SU-DHL-6 (cell line): ENCODE measurements at regions not wholly inside any gene's neighbourhood (a gene's known extent, or its start where the extent isn't known, plus 50 kb on each side); places are given as distances from the start of the nearest gene placed in this dataset.
"Not testable (repeated sequence)": the region's sequence is repeated elsewhere in the genome, so short reads cannot be mapped to it uniquely, and the experiment has no call there.

ENCODE experiments used
- H2AFZ ChIP-seq: fragments of 200-600 bp; sonication (generic); 2 replicates; pipeline ENCODE4 v1.6.1; 2014; ENCODE audit warnings: low read depth, mild to moderate bottlenecking, moderate library complexity, mixed read lengths, antibody characterized with exemption, low read length; ENCODE audit not compliant: severe bottlenecking
- H3F3A ChIP-seq: fragments of 200-600 bp; shearing (Covaris generic); 2 replicates; pipeline ENCODE4 v1.6.0; 2016; ENCODE audit warnings: antibody characterized with exemption, mild to moderate bottlenecking; ENCODE audit not compliant: insufficient read depth
- H3K27ac ChIP-seq: fragments of 200-600 bp; sonication (generic); 2 replicates; pipeline ENCODE4 v1.5.1; 2016; ENCODE audit warnings: low read depth, mild to moderate bottlenecking, low read length, moderate library complexity, mixed read lengths
- H3K27me3 ChIP-seq: fragments of 200-600 bp; sonication (generic), shearing (Covaris generic); 2 replicates; pipeline ENCODE4 v1.6.0; 2014; ENCODE audit warnings: mild to moderate bottlenecking, low read length
- H3K36me3 ChIP-seq: fragments of 200-600 bp; sonication (generic); 2 replicates; pipeline ENCODE4 v1.6.1; 2014; ENCODE audit warnings: mild to moderate bottlenecking, low read length, mixed read lengths
- H3K4me2 ChIP-seq: fragments of 300-600, 200-600 bp; shearing (Covaris generic), sonication (generic); 2 replicates; pipeline ENCODE4 v1.6.0; 2014; ENCODE audit warnings: low read length, low read depth, mild to moderate bottlenecking; ENCODE audit not compliant: poor library complexity, severe bottlenecking
- H3K4me3 ChIP-seq: fragments of 200-600 bp; sonication (generic); 2 replicates; pipeline ENCODE4 v1.5.1; 2014; ENCODE audit warnings: antibody characterized with exemption, low read length, mild to moderate bottlenecking, mixed read lengths; ENCODE audit not compliant: insufficient read depth, poor library complexity, severe bottlenecking
- H3K79me2 ChIP-seq: fragments of 200-600 bp; sonication (generic); 2 replicates; pipeline ENCODE4 v1.6.1; 2014; ENCODE audit warnings: mild to moderate bottlenecking, low read length, moderate library complexity; ENCODE audit not compliant: insufficient read depth
- H3K9ac ChIP-seq: fragments of 200-600 bp; sonication (generic); 2 replicates; pipeline ENCODE4 v1.7.0; 2014; ENCODE audit warnings: mild to moderate bottlenecking, low read length
- H3K9me2 ChIP-seq: fragments of 200-600 bp; sonication (generic); replicated peaks from 2 replicates; pipeline ENCODE4 v1.6.1; 2014; ENCODE audit warnings: low read length; ENCODE audit not compliant: insufficient read depth
- H3K9me3 ChIP-seq: fragments of 200-600 bp; sonication (generic); 2 replicates; pipeline ENCODE4 v1.6.1; 2014; ENCODE audit warnings: low read length, mixed read lengths; ENCODE audit not compliant: insufficient read depth
- H4K20me1 ChIP-seq: fragments of 200-600 bp; sonication (generic); 2 replicates; pipeline ENCODE4 v1.6.1; 2014; ENCODE audit warnings: low read depth, mild to moderate bottlenecking, antibody characterized with exemption, low read length, moderate library complexity, mixed read lengths
- CTCF ChIP-seq: fragments of 200-600 bp; sonication (generic); IDR thresholded peaks from one replicate; pipeline ENCODE4 v1.5.1; 2017; ENCODE audit warnings: antibody characterized with exemption, mild to moderate bottlenecking, low read length, moderate library complexity; ENCODE audit not compliant: insufficient read depth, poor library complexity, severe bottlenecking
- EZH2phosphoT487 ChIP-seq: fragments of 200-600 bp; sonication (generic), shearing (Covaris generic); conservative IDR thresholded peaks from 2 replicates; pipeline ENCODE4 v1.6.1; 2018; ENCODE audit warnings: mild to moderate bottlenecking, antibody characterized with exemption, low read length, moderate library complexity, mixed read lengths

DNA sequence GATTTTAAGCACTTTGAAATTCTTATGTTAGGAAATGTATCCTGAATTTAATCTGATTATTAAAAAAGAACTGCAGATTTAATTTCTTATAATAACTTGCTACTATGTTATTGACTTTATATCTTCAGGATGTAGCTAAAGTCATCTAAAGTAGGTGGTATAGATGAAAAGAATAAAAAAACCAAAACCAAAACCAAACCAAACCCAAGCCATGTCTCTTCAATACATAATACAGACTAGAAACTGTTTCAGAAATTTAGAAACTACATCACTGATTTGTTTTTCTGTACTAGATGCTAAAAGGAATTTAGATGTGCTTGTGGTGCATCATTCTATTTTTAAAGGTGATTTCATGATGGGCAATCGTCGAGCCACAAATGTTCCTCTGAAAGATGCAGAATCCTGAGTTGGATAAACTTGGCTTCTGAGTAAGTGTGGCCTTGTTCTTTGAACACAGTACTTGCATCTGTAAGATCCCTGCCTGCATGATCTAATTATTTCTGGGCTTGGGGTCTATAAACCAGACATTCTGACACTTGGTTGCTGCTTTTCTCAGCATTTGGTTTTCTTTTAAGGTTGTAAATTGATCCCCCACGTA, 287.1 kb upstream of the SUCLG2 start:
- Histone ChIP-seq H3K9me2 (no peaks in the 10 kb centered on the region), H3K4me2 (no peak overlapping the region), H2AFZ (no peak overlapping the region), H3K9ac (no peak overlapping the region), H3K4me3 (no peak overlapping the region), H3K27me3 (no peaks in the 10 kb centered on the region), H3K9me3 (no peaks in the 10 kb centered on the region), H3K36me3 (no peaks in the 10 kb centered on the region), H3F3A (no peaks in the 10 kb centered on the region), H3K79me2 (no peaks in the 10 kb centered on the region), H4K20me1 (no peaks in the 10 kb centered on the region), H3K27ac (no peak overlapping the region)
- TF ChIP-seq CTCF (no peak), EZH2phosphoT487 (no peak)

- Histone ChIP-seq H3F3A (no peaks in the 10 kb centered on the region), H3K4me2 (no peak overlapping the region), H3K36me3 (no peaks in the 10 kb centered on the region), H3K79me2 (no peaks in the 10 kb centered on the region), H3K9ac (no peak overlapping the region), H3K9me2 (no peaks in the 10 kb centered on the region), H3K27me3 (no peaks in the 10 kb centered on the region), H3K4me3 (no peak overlapping the region), H3K9me3 (no peaks in the 10 kb centered on the region), H3K27ac (no peak overlapping the region), H2AFZ (no peak overlapping the region), H4K20me1 (no peaks in the 10 kb centered on the region)
- TF ChIP-seq EZH2phosphoT487 (no peak), CTCF (no peak)
Measured at GRCh38 chr3:67940210-67940952, 286.0 kb upstream of the SUCLG2 start.

DNA sequence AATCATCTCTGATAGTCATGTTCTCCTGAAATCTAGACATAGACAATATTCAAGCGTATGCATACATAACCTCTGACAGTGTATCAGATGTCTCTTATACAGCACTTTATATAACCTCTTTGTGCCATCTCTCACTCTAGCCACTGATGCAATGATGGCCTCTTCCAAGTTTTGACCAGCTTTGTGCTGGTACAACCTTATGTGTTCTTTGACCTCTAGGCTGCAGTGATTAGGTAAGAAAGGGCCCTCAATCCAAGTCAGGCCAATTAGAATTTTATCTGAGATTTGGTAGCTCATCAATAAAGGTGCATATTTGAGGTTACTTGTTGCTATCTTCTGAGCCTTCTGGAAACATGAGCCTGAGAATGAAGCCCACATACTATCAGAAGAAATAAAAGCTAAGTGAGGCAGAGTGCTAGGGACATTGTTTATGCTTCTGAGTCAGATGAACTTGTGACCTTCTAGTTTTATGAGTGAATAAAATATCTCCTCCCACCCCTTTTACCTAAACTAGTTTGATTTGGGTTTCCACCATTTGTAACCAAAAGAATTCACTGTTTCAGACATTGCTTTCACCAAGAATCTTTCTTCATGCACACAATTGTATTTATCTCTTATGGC, 283.2 kb upstream of the SUCLG2 start:
- H3K27ac ChIP-seq, result no peak overlapping the region
- no peaks in the 10 kb centered on the region; the same call in 1 of the 2 replicates for H3K9me3 ChIP-seq
- no peaks in the 10 kb centered on the region for H3K36me3 ChIP-seq
- no peak overlapping the region for H3K9ac ChIP-seq
- no peaks in the 10 kb centered on the region for H3K9me2 ChIP-seq
- H3K79me2 ChIP-seq, result no peaks in the 10 kb centered on the region
- H2AFZ ChIP-seq, result no peak overlapping the region
- H3K4me2 ChIP-seq, result no peak overlapping the region
- H3F3A ChIP-seq, result no peaks in the 10 kb centered on the region
- no peaks in the 10 kb centered on the region for H4K20me1 ChIP-seq
- no peaks in the 10 kb centered on the region for H3K27me3 ChIP-seq
- H3K4me3 ChIP-seq, result no peak overlapping the region
- TF ChIP-seq CTCF (no peak), EZH2phosphoT487 (no peak)

- not testable (repeated sequence) for H3K79me2 ChIP-seq, H3K9me2 ChIP-seq, H3K4me2 ChIP-seq, H3K9ac ChIP-seq, H2AFZ ChIP-seq, H3K9me3 ChIP-seq, H3K27ac ChIP-seq, H3K36me3 ChIP-seq, H3K4me3 ChIP-seq, H3K27me3 ChIP-seq, H4K20me1 ChIP-seq, H3F3A ChIP-seq
Measured at GRCh38 chr3:67930394-67930793, 276.0 kb upstream of the SUCLG2 start.
